GM18505 (cell line): ENCODE measurements at regions not wholly inside any gene's neighbourhood (a gene's known extent, or its start where the extent isn't known, plus 50 kb on each side); places are given as distances from the start of the nearest gene placed in this dataset.
"Not testable (repeated sequence)": the region's sequence is repeated elsewhere in the genome, so short reads cannot be mapped to it uniquely, and the experiment has no call there.

Source experiments
- ATAC-seq: cut with Tn5 transposase; IDR thresholded peaks from one replicate; pipeline ENCODE4 v1.9.1; 2021; ENCODE audit not compliant: unreplicated experiment
- POLR2A ChIP-seq: IDR thresholded peaks from 4 replicates; pipeline ENCODE4 v1.6.1; 2011; ENCODE audit warnings: borderline replicate concordance; ENCODE audit not compliant: insufficient read depth, insufficient read length; ENCODE audit errors: extremely low read depth

GRCh38 chr3:10647376-10647775, 142.0 kb upstream of the ATP2B2 start:
- no peak for TF ChIP-seq POLR2A
- ATAC-seq = no peak

- TF ChIP-seq POLR2A = no peak
- ATAC-seq = no peak
These were observed 142.8 kb upstream of the ATP2B2 start for GRCh38 chr3:10648181-10648580.

GRCh38 chr3:10649463-10649862, 144.1 kb upstream of the ATP2B2 start:
- ATAC-seq = not testable (repeated sequence)

GRCh38 chr3:10651506-10651905, 146.1 kb upstream of the ATP2B2 start:
- no peak for ATAC-seq
- TF ChIP-seq POLR2A = no peak

- no peak for ATAC-seq
- TF ChIP-seq POLR2A = no peak
These were observed 147.9 kb upstream of the ATP2B2 start for GRCh38 chr3:10653241-10653640.

- TF ChIP-seq POLR2A = no peak
- ATAC-seq = no peak
These were observed 148.7 kb upstream of the ATP2B2 start for GRCh38 chr3:10653866-10654611.

GRCh38 chr3:10655105-10655504, 149.7 kb upstream of the ATP2B2 start:
- no peak for ATAC-seq
- no peak for TF ChIP-seq POLR2A

GRCh38 chr3:10657339-10657738, 152.0 kb upstream of the ATP2B2 start:
- not testable (repeated sequence) for ATAC-seq

GRCh38 chr3:10665592-10665991, 150.4 kb upstream of the SLC6A11 start:
- ATAC-seq = no peak
- TF ChIP-seq POLR2A = no peak

- no peak for ATAC-seq
- TF ChIP-seq POLR2A = no peak
These were observed 149.4 kb upstream of the SLC6A11 start for GRCh38 chr3:10666621-10667020.

- no peak for TF ChIP-seq POLR2A
- ATAC-seq = no peak
These were observed 148.8 kb upstream of the SLC6A11 start for GRCh38 chr3:10667269-10667668.

- no peak for TF ChIP-seq POLR2A
- ATAC-seq = no peak
These were observed 148.0 kb upstream of the SLC6A11 start for GRCh38 chr3:10667901-10668476.

- ATAC-seq = no peak
These were observed 146.5 kb upstream of the SLC6A11 start for GRCh38 chr3:10669490-10670048.

GRCh38 chr3:10672422-10672821, 143.6 kb upstream of the SLC6A11 start:
- ATAC-seq = no peak
- TF ChIP-seq POLR2A = no peak

More at GRCh38 chr3:10669490-10670048, 146.5 kb upstream of the SLC6A11 start:
- TF ChIP-seq POLR2A = no peak
